GM12865 (cell line): ENCODE measurements at regions not wholly inside any gene's neighbourhood (a gene's known extent, or its start where the extent isn't known, plus 50 kb on each side); places are given as distances from the start of the nearest gene placed in this dataset.

Experiments used
- DNase-seq: peaks from one replicate; pipeline ENCODE4 v3.0.0; 2010; ENCODE audit warnings: low read depth
- H3K4me3 ChIP-seq: 2 replicates; pipeline ENCODE4 v1.5.1; 2011; ENCODE audit warnings: mild to moderate bottlenecking, low read depth, low read length, control low read depth
- TF ChIP-seq, protein P1 (sequence below): IDR thresholded peaks from 2 replicates; pipeline ENCODE4 v1.5.1; 2011; ENCODE audit warnings: low read length, control low read depth, low read depth, inconsistent platforms; ENCODE audit not compliant: insufficient read depth; ENCODE audit errors: missing control alignments

DNA sequence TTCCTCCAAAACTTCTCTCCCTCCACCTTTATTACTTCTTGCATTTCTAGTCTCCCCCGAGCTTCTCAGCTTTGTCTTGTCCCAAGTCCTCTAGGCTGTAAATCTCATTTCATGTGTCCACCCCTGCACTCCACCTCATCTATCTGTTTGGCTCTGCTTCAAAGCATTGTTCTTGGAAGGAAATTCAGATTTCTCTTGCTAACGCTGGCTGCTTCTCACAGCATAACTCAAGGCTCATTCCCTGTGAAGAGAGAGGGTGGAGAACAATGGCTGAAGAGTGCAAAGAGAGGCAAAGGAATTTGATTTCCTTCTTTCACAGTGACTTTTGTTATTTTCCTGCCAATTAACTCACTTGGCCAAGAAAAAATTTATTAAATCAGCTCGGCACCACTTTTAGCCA lies 476.5 kb downstream of the TMEM114 start:
- no peak overlapping the region for H3K4me3 ChIP-seq
- DNase-seq, result no peak
- TF ChIP-seq, protein P1, sequence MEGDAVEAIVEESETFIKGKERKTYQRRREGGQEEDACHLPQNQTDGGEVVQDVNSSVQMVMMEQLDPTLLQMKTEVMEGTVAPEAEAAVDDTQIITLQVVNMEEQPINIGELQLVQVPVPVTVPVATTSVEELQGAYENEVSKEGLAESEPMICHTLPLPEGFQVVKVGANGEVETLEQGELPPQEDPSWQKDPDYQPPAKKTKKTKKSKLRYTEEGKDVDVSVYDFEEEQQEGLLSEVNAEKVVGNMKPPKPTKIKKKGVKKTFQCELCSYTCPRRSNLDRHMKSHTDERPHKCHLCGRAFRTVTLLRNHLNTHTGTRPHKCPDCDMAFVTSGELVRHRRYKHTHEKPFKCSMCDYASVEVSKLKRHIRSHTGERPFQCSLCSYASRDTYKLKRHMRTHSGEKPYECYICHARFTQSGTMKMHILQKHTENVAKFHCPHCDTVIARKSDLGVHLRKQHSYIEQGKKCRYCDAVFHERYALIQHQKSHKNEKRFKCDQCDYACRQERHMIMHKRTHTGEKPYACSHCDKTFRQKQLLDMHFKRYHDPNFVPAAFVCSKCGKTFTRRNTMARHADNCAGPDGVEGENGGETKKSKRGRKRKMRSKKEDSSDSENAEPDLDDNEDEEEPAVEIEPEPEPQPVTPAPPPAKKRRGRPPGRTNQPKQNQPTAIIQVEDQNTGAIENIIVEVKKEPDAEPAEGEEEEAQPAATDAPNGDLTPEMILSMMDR, result no peak

DNA sequence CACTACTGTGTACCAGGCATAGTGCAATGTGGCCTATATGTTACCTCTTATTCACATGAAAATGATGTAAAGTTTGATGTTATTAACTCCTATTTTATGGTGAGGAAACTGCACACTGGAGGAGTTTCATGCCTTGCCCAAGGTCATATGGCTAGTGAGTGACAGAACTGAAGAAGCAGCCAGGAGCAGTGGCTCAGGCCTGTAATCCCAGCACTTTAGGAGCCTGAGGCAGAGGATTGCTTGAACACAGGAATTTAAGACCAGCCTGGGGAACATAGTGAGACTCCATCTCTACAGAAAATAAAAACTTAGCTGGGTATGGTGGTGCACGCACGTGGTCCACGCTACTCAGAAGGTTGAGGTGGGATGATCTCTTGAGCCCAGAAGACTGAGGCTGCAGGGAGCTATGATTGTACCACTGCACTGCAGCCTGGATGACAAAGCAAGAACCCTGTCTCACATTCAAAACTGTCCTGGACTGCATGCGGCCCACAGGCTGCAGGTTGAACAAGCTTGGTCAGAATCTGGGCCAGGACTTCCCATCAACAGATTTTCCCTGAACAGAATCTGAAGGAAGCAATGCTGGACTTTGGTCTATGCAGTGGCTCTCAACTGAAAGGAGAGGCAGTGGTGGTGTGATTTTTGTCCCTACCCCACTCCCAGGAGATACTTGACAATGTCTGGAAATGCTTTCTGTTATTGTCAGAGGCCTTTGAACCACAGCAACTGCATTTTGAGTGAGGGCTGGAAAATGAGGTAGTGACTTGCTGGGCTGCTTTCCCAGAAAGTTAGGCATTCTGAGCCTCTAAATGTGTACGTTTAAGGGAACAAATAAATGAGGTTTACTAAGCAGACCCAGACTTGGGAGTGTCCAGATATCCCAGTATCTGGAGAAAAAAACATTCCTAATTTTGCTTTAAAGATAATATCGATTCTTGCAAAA lies 479.5 kb downstream of the TMEM114 start:
- TF ChIP-seq, protein P1, result no peak
- DNase-seq, result no peak
- H3K4me3 ChIP-seq, result no peak overlapping the region

DNA sequence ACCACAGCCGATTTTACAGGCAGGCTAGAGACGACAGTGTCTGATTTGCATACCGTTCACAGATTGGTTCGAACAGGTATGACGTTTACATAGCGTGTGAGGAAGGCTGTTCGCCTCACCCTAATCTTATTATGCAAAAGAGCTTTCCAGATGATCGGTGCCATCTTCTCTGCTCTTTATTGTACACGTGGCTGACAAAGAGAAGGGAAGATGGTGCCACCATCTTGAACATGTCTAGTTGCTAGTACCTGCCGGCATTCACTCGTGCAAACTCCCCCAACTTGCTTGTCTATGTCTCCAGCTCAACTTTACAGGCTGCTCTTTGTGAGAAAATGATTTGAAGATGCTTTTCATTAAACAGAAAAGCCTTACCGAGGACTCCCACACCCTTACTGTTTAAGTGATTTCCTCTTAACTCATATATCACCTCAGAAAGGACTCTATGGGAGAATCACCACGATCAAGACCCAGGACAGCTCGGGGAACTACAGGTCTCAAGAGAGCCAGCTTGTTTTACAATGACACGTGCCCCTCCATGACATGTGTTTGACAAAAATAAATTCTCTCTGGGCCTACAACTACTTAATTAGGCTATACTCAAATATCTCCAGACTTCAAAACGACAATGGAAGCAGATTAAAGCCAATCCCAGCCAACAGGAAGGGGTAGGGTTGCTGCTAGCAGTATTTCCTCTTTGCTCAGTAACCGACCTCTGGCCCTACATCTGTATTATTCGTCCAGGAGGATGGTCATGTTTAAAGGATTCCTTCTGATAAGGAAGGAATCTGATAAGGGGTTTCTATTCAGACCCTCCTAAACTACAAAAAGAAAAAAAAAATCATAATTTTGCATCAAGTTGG lies 480.6 kb downstream of the TMEM114 start:
- H3K4me3 ChIP-seq, result no peak overlapping the region
- TF ChIP-seq, protein P1, result no peak
- no peak for DNase-seq

DNA sequence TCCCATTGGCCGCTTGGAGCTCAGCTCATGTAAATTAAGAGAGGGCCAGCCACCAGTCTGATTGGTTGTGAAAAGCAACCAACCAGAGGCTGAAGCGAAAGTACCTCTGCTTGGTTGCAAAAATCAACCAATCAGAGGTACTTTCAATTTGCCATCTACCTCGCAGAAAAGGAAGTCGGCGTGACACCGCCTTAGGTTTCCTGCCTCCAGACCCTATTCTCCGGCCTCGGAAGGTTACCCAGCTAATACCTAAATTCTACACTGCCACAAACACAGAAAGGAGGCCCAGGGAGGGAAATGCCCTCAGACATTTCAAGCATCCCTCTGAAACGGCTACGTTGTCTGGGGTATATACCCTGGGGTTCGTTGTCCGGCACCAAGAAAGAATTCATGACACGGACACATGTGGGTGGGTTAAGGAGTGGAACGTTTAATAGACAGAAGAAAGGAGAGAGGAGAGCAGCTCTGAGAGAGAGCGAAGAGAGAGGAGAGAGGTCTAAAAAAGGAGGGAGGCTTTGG lies 481.3 kb downstream of the TMEM114 start:
- TF ChIP-seq, protein P1, result no peak
- DNase-seq, result no peak
- no peak overlapping the region for H3K4me3 ChIP-seq

DNA sequence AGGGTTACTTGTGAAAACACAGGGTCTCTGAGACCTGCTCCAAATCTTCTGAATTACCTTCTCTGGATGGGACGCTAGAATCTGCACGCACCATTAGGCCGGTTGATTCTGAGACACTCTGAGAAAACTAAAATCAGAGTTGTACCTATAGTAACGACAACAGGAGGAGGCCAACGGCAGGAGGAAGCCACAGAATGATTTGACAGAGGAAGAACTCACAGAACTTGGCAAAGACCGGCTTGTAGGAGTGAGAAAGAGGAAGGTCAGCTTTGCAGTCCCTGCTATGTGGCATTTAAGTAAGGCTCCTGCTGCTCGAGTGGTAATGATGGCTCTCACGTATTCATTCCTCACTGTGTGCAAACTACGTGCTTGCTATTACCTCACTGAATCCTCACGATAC lies 483.0 kb downstream of the TMEM114 start:
- DNase-seq, result no peak
- TF ChIP-seq, protein P1, result no peak
- H3K4me3 ChIP-seq, result no peak overlapping the region

DNA sequence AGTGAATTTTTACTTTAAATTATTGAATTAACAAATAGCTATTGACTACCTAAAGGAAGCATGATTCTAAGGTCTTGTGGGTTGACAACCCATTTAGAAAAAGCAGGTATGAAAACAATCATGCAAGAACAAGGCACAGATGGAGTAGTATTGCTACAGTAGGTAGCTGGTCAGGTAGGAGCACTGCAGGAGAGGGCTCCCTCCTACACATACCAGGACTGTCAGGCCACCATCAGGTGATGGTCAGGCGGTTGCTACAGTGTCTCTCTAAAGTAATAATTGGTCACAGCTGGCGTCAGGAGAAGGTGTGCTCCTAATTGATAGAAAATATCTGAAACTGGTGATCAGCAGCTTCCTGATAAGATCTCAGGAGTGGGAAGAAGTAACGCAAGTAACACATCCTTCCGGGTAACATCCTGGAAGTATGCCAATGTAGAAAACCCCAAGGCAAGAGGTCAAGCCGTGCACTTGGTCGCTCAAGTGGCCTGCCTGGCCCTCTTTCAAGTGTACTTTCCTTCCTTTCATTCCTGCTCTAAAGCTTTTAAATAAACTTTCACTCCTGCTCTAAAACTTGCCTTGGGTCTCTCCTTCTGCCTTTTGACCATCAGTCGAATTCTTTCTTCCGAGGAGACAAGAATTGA lies 486.5 kb downstream of the TMEM114 start:
- DNase-seq, result no peak
- no peak overlapping the region for H3K4me3 ChIP-seq
- TF ChIP-seq, protein P1, result no peak
